Astrocyte (in vitro differentiated cells and primary cell): ENCODE measurements at regions not wholly inside any gene's neighbourhood (a gene's known extent, or its start where the extent isn't known, plus 50 kb on each side); places are given as distances from the start of the nearest gene placed in this dataset.

ENCODE experiments used
- DNase-seq: peaks from one replicate; pipeline ENCODE4 v3.0.0-alpha.2; 2010; ENCODE audit warnings: low read depth
- FAIRE-seq: peaks from 2 replicates; lab custom pipeline; 2011; peaks lifted over from hg19 to GRCh38; lab: Jason Lieb, UNC
- H2AFZ ChIP-seq: 2 replicates; pipeline ENCODE4 v1.6.0; 2012; ENCODE audit warnings: low read depth, low read length, inconsistent platforms
- H3K27ac ChIP-seq: 2 replicates; pipeline ENCODE4 v1.5.1; 2011; ENCODE audit warnings: low read depth, low read length, inconsistent platforms
- H3K27me3 ChIP-seq: 2 replicates; pipeline ENCODE4 v1.6.0; 2011; ENCODE audit warnings: low read length, inconsistent platforms; ENCODE audit not compliant: insufficient read depth
- H3K36me3 ChIP-seq: 2 replicates; pipeline ENCODE4 v1.5.1; 2011; ENCODE audit warnings: low read length, inconsistent platforms; ENCODE audit not compliant: insufficient read depth
- H3K4me1 ChIP-seq: 2 replicates; pipeline ENCODE4 v1.5.1; 2011; ENCODE audit warnings: low read length, inconsistent platforms; ENCODE audit not compliant: insufficient read depth
- H3K4me2 ChIP-seq: 2 replicates; pipeline ENCODE4 v1.6.0; 2012; ENCODE audit warnings: low read length, inconsistent platforms
- H3K4me3 ChIP-seq: 2 replicates; pipeline ENCODE4 v1.5.1; 2011; ENCODE audit warnings: low read depth, mild to moderate bottlenecking, low read length, inconsistent platforms; ENCODE audit not compliant: insufficient read depth
- H3K79me2 ChIP-seq: 2 replicates; pipeline ENCODE4 v1.6.0; 2012; ENCODE audit warnings: mild to moderate bottlenecking, low read length, inconsistent platforms; ENCODE audit not compliant: insufficient read depth
- H3K9ac ChIP-seq: 2 replicates; pipeline ENCODE4 v1.6.0; 2012; ENCODE audit warnings: mild to moderate bottlenecking, low read length, inconsistent platforms
- H3K9me3 ChIP-seq: 2 replicates; pipeline ENCODE4 v1.5.1; 2012; ENCODE audit warnings: low read depth, mild to moderate bottlenecking, low read length, inconsistent platforms; ENCODE audit not compliant: insufficient read depth
- H4K20me1 ChIP-seq: 2 replicates; pipeline ENCODE4 v1.6.0; 2012; ENCODE audit warnings: low read length, inconsistent platforms; ENCODE audit not compliant: insufficient read depth
- H3K27ac Mint-ChIP-seq: one replicate; pipeline ENCODE4 v1.8.0; 2021; ENCODE audit warnings: mild to moderate bottlenecking, mixed read lengths; ENCODE audit not compliant: unreplicated experiment
- H3K27me3 Mint-ChIP-seq: one replicate; pipeline ENCODE4 v1.8.0; 2021; ENCODE audit warnings: low read depth, mixed read lengths; ENCODE audit not compliant: unreplicated experiment
- H3K36me3 Mint-ChIP-seq: one replicate; pipeline ENCODE4 v1.8.0; 2021; ENCODE audit warnings: low read depth, mixed read lengths; ENCODE audit not compliant: unreplicated experiment
- H3K4me1 Mint-ChIP-seq: one replicate; pipeline ENCODE4 v1.8.0; 2021; ENCODE audit warnings: low read depth, mixed read lengths; ENCODE audit not compliant: unreplicated experiment
- H3K4me3 Mint-ChIP-seq: one replicate; pipeline ENCODE4 v1.8.0; 2021; ENCODE audit warnings: mild to moderate bottlenecking, moderate library complexity, mixed read lengths; ENCODE audit not compliant: unreplicated experiment
- H3K9me3 Mint-ChIP-seq: one replicate; pipeline ENCODE4 v1.8.0; 2021; ENCODE audit warnings: mild to moderate bottlenecking, mixed read lengths; ENCODE audit not compliant: unreplicated experiment
- CTCF ChIP-seq: IDR thresholded peaks from 2 replicates; pipeline ENCODE4 v1.5.1; 2011; ENCODE audit warnings: low read depth, mild to moderate bottlenecking, inconsistent platforms, low read length, moderate library complexity; ENCODE audit not compliant: insufficient read depth
- EZH2 ChIP-seq: IDR thresholded peaks from 2 replicates; pipeline ENCODE4 v1.6.1; 2012; ENCODE audit warnings: mild to moderate bottlenecking, low read length, inconsistent platforms; ENCODE audit not compliant: insufficient read depth

- Mint-ChIP-seq H3K9me3 (no peaks in the 10 kb centered on the region), H3K27ac (no peak overlapping the region), H3K4me3 (no peak overlapping the region), H3K36me3 (peaks cover 2% of the 10 kb centered on the region), H3K4me1 (peaks cover 12% of the 10 kb centered on the region), H3K27me3 (peaks cover 2% of the 10 kb centered on the region)
- H3K27me3 ChIP-seq = no peaks in the 10 kb centered on the region
- H3K4me2 ChIP-seq = no peak overlapping the region
- H3K9me3 ChIP-seq = no peaks in the 10 kb centered on the region
- no peak for FAIRE-seq
- TF ChIP-seq EZH2 (no peak), CTCF (no peak)
- H4K20me1 ChIP-seq = no peaks in the 10 kb centered on the region
- no peak overlapping the region for H3K27ac ChIP-seq
- DNase-seq = no peak
- no peak overlapping the region for H3K9ac ChIP-seq
- no peaks in the 10 kb centered on the region for H3K4me1 ChIP-seq
- no peaks in the 10 kb centered on the region for H3K79me2 ChIP-seq
- no peaks in the 10 kb centered on the region for H3K36me3 ChIP-seq
- no peak overlapping the region for H3K4me3 ChIP-seq
- no peak overlapping the region for H2AFZ ChIP-seq
Observed at GRCh38 chr10:110432814-110433565, 64.7 kb upstream of the DUSP5 start.

GRCh38 chr10:110433740-110434139 is 64.0 kb upstream of the DUSP5 start:
- H3K9me3 ChIP-seq = no peaks in the 10 kb centered on the region
- H3K4me1 ChIP-seq = no peaks in the 10 kb centered on the region
- peaks cover under 1% of the 10 kb centered on the region for H3K36me3 Mint-ChIP-seq
- no peak overlapping the region for H2AFZ ChIP-seq
- H3K27ac Mint-ChIP-seq = no peak overlapping the region
- H3K9ac ChIP-seq = no peak overlapping the region
- no peak overlapping the region for H3K4me2 ChIP-seq
- no peaks in the 10 kb centered on the region for H4K20me1 ChIP-seq
- no peak for FAIRE-seq
- TF ChIP-seq CTCF (no peak), EZH2 (no peak)
- H3K27me3 Mint-ChIP-seq = peaks cover 2% of the 10 kb centered on the region
- H3K27me3 ChIP-seq = no peaks in the 10 kb centered on the region
- no peak overlapping the region for H3K4me3 ChIP-seq
- peaks cover 12% of the 10 kb centered on the region for H3K4me1 Mint-ChIP-seq
- no peaks in the 10 kb centered on the region for H3K36me3 ChIP-seq
- H3K27ac ChIP-seq = no peak overlapping the region
- H3K4me3 Mint-ChIP-seq = no peak overlapping the region
- H3K9me3 Mint-ChIP-seq = no peaks in the 10 kb centered on the region
- H3K79me2 ChIP-seq = no peaks in the 10 kb centered on the region
- no peak for DNase-seq

- Mint-ChIP-seq H3K27me3 (peaks cover 2% of the 10 kb centered on the region), H3K4me3 (no peak overlapping the region), H3K36me3 (no peaks in the 10 kb centered on the region), H3K9me3 (no peaks in the 10 kb centered on the region), H3K4me1 (peaks cover 7% of the 10 kb centered on the region), H3K27ac (no peak overlapping the region)
- Histone ChIP-seq H3K27ac (no peak overlapping the region), H2AFZ (no peak overlapping the region), H3K4me1 (no peaks in the 10 kb centered on the region), H3K4me2 (no peak overlapping the region), H3K9ac (no peak overlapping the region), H3K27me3 (no peaks in the 10 kb centered on the region), H3K36me3 (no peaks in the 10 kb centered on the region), H3K79me2 (no peaks in the 10 kb centered on the region), H4K20me1 (no peaks in the 10 kb centered on the region), H3K9me3 (no peaks in the 10 kb centered on the region), H3K4me3 (no peak overlapping the region)
- DNase-seq (no peak), FAIRE-seq (no peak)
- TF ChIP-seq CTCF (no peak), EZH2 (no peak)
Observed at GRCh38 chr10:110434489-110435096, 63.1 kb upstream of the DUSP5 start.
